ENCODE measurements at regions not wholly inside any gene's neighbourhood (a gene's known extent, or its start where the extent isn't known, plus 50 kb on each side); places are given as distances from the start of the nearest gene placed in this dataset.

- Histone ChIP-seq H2AFZ (ENCODE audit: low read length) (no peak overlapping the region), H3K79me2 (ENCODE audit: insufficient read depth, low read length) (no peaks in the 10 kb centered on the region), H3K27me3 (ENCODE audit: insufficient read depth, low read length) (no peaks in the 10 kb centered on the region), H3K4me1 (ENCODE audit: insufficient read depth, low read length, severe bottlenecking) (no peaks in the 10 kb centered on the region), H3K9me3 (ENCODE audit: low read length) (no peaks in the 10 kb centered on the region), H4K20me1 (ENCODE audit: insufficient read depth, low read length) (no peaks in the 10 kb centered on the region; the same call in 1 of the 2 replicates), H3K27ac (ENCODE audit: low read depth, low read length, poor library complexity, severe bottlenecking) (no peak overlapping the region), H3K9me2 (ENCODE audit: low read depth, low read length) (no peaks in the 10 kb centered on the region), H3K9ac (ENCODE audit: low read length) (no peak overlapping the region), H3K36me3 (ENCODE audit: insufficient read depth, low read length) (no peaks in the 10 kb centered on the region), H3K4me2 (ENCODE audit: low read length) (no peak overlapping the region), H3K4me3 (ENCODE audit: low read depth, low read length, poor library complexity, severe bottlenecking) (no peak overlapping the region), H3F3A (ENCODE audit: insufficient read depth, low read length) (no peaks in the 10 kb centered on the region)
- TF ChIP-seq EZH2 (IDR thresholded peaks at IDR 0.05; ENCODE audit: borderline replicate concordance, low read length) (no peak), CTCF (IDR thresholded peaks at IDR 0.05; ENCODE audit: low read length) (no peak)
Measured at GRCh38 chr6:79813143-79813850, 134.1 kb downstream of the ELOVL4 start.

- Histone ChIP-seq H3K9me3 (ENCODE audit: low read length) (no peaks in the 10 kb centered on the region), H3K27me3 (ENCODE audit: insufficient read depth, low read length) (no peaks in the 10 kb centered on the region), H4K20me1 (ENCODE audit: insufficient read depth, low read length) (no peaks in the 10 kb centered on the region; the same call in 1 of the 2 replicates), H2AFZ (ENCODE audit: low read length) (no peak overlapping the region), H3K79me2 (ENCODE audit: insufficient read depth, low read length) (no peaks in the 10 kb centered on the region), H3K9ac (ENCODE audit: low read length) (no peak overlapping the region), H3K4me1 (ENCODE audit: insufficient read depth, low read length, severe bottlenecking) (no peaks in the 10 kb centered on the region), H3K4me3 (ENCODE audit: low read depth, low read length, poor library complexity, severe bottlenecking) (no peak overlapping the region), H3K9me2 (ENCODE audit: low read depth, low read length) (no peaks in the 10 kb centered on the region), H3K36me3 (ENCODE audit: insufficient read depth, low read length) (no peaks in the 10 kb centered on the region), H3F3A (ENCODE audit: insufficient read depth, low read length) (no peaks in the 10 kb centered on the region), H3K27ac (ENCODE audit: low read depth, low read length, poor library complexity, severe bottlenecking) (no peak overlapping the region), H3K4me2 (ENCODE audit: low read length) (no peak overlapping the region)
- TF ChIP-seq CTCF (IDR thresholded peaks at IDR 0.05; ENCODE audit: low read length) (no peak), EZH2 (IDR thresholded peaks at IDR 0.05; ENCODE audit: borderline replicate concordance, low read length) (no peak)
Measured at GRCh38 chr6:79812195-79812594, 135.2 kb downstream of the ELOVL4 start.

- H3K9me3 ChIP-seq (ENCODE audit: low read length), result no peaks in the 10 kb centered on the region
- H2AFZ ChIP-seq (ENCODE audit: low read length), result no peak overlapping the region
- no peaks in the 10 kb centered on the region; the same call in 1 of the 2 replicates for H4K20me1 ChIP-seq (ENCODE audit: insufficient read depth, low read length)
- no peaks in the 10 kb centered on the region for H3K9me2 ChIP-seq (ENCODE audit: low read depth, low read length)
- no peak for TF ChIP-seq EZH2 (IDR thresholded peaks at IDR 0.05; ENCODE audit: borderline replicate concordance, low read length)
- TF ChIP-seq CTCF (IDR thresholded peaks at IDR 0.05; ENCODE audit: low read length), result no peak
- no peaks in the 10 kb centered on the region for H3K79me2 ChIP-seq (ENCODE audit: insufficient read depth, low read length)
- H3K27me3 ChIP-seq (ENCODE audit: insufficient read depth, low read length), result no peaks in the 10 kb centered on the region
- no peak overlapping the region for H3K9ac ChIP-seq (ENCODE audit: low read length)
- H3F3A ChIP-seq (ENCODE audit: insufficient read depth, low read length), result no peaks in the 10 kb centered on the region
- H3K4me2 ChIP-seq (ENCODE audit: low read length), result no peak overlapping the region
- H3K27ac ChIP-seq (ENCODE audit: low read depth, low read length, poor library complexity, severe bottlenecking), result no peak overlapping the region
- no peaks in the 10 kb centered on the region for H3K36me3 ChIP-seq (ENCODE audit: insufficient read depth, low read length)
- no peaks in the 10 kb centered on the region for H3K4me1 ChIP-seq (ENCODE audit: insufficient read depth, low read length, severe bottlenecking)
- H3K4me3 ChIP-seq (ENCODE audit: low read depth, low read length, poor library complexity, severe bottlenecking), result no peak overlapping the region
Measured at GRCh38 chr6:79810871-79811270, 136.5 kb downstream of the ELOVL4 start.
